Upper lobe of left lung (tissue), 4 donors: ENCODE measurements at regions not wholly inside any gene's neighbourhood (a gene's known extent, or its start where the extent isn't known, plus 50 kb on each side); places are given as distances from the start of the nearest gene placed in this dataset.

Source experiments
- CTCF ChIP-seq, 6 experiments: fragments of 450-650 bp in 4 of 6; fragments of 200-600 bp in 2 of 6; sonication (generic) in 2 of 6; IDR thresholded peaks; one replicate each; pipeline ENCODE4 v1.5.1; 2016 to 2019; ENCODE audit warnings: antibody characterized with exemption in 6 of 6
- POLR2A ChIP-seq, 4 donors: fragments of 450-650 bp; IDR thresholded peaks; one replicate each; pipeline ENCODE4 v1.5.1; 2016 to 2017; ENCODE audit warnings: antibody characterized with exemption in 4 of 4, mild to moderate bottlenecking in 2 of 4

- no peak for TF ChIP-seq CTCF (IDR thresholded peaks at IDR 0.05)
- no peak for TF ChIP-seq POLR2A (IDR thresholded peaks at IDR 0.05)
Observed at GRCh38 chr17:15157051-15157450, 108.1 kb downstream of the PMP22 start.
